ENCODE measurements at regions not wholly inside any gene's neighbourhood (a gene's known extent, or its start where the extent isn't known, plus 50 kb on each side); places are given as distances from the start of the nearest gene placed in this dataset.

GRCh38 chr4:144402999-144403398, 243.0 kb upstream of the HHIP start:
- Histone ChIP-seq H3K4me2 (ENCODE audit: low read depth, low read length) (no peak overlapping the region), H3K4me3 (replicated peaks in 1 of 3; ENCODE audit: insufficient read depth in 1 of 3, low read depth in 2 of 3, low read length in 3 of 3) (no peak overlapping the region), H3K27me3 (ENCODE audit: control insufficient read depth in 1 of 2, insufficient read depth in 2 of 2, low read length in 2 of 2) (no peaks in the 10 kb centered on the region), H3K36me3 (replicated peaks in 1 of 2; ENCODE audit: control insufficient read depth in 1 of 2, insufficient read depth in 2 of 2, low read length in 2 of 2) (no peaks in the 10 kb centered on the region), H4K20me1 (ENCODE audit: insufficient read depth, low read length) (no peaks in the 10 kb centered on the region), H3K4me1 (ENCODE audit: insufficient read depth, low read length) (no peaks in the 10 kb centered on the region), H3K79me2 (ENCODE audit: insufficient read depth, low read length) (no peaks in the 10 kb centered on the region), H3K9ac (ENCODE audit: insufficient read depth, low read depth, low read length) (no peak overlapping the region), H2AFZ (ENCODE audit: low read length) (no peak overlapping the region), H3K9me3 (ENCODE audit: low read length) (no peaks in the 10 kb centered on the region), H3K27ac (ENCODE audit: extremely low read length, insufficient read depth, low read length) (no peak overlapping the region)
- FAIRE-seq, result no peak
- BruUV-seq (replicated peaks), result no TSS peak
- POLR2A ChIA-PET, result no interaction called here
- 0% methylated on average over 1 of the region's 1 CpG for WGBS (ENCODE audit: low lambda C conversion rate)
- intact Hi-C loops (cut with micrococcal nuclease; ENCODE audit: unreplicated experiment), result no loop called here
- CTCF ChIA-PET (ENCODE audit: low intra/inter-chr PET ratio, low total read pairs), result no interaction called here
- TF ChIP-seq ZNF670 (CRISPR knock-in tag; IDR thresholded peaks at IDR 0.05; ENCODE audit: borderline replicate concordance), result no peak
- TF ChIP-seq KAT7 (CRISPR knock-in tag; IDR thresholded peaks at IDR 0.05; ENCODE audit: borderline replicate concordance), result no peak
- no peak for TF ChIP-seq THAP11 (CRISPR knock-in tag; IDR thresholded peaks at IDR 0.05)
- in situ Hi-C loops (cut with HindIII; ENCODE audit: extremely low pct_ligation_motif_present, low pct_unique_long_range_greater_than_20kb), result no loop called here
- DNase-seq (ENCODE audit: low spot score), result no peak
- no peak for ATAC-seq

DNA sequence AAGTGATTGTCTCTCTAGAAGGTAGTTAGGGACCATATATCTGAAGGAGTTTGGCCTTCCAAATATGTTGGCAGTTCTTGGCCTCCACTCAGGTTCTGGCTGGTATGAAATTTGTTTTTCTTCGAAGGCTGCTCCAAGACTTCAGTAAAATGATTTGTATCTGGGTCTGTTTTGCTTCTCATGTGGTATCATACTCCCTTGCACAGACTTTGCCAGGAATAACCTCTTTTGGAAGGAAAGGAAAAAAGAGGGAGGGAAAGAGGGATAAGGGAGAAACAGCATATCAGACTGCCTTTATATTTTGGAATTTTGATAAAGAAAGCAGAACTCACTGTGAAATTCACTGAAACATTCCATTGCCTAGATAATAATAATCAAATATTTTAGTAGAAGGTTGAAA, 242.1 kb upstream of the HHIP start:
- no peak for DNase-seq (ENCODE audit: low spot score)
- intact Hi-C loops (cut with micrococcal nuclease; ENCODE audit: unreplicated experiment), result no loop called here
- no peaks in the 10 kb centered on the region for H3K9me3 ChIP-seq (ENCODE audit: low read length)
- no peak for FAIRE-seq
- H3K27me3 ChIP-seq (ENCODE audit: control insufficient read depth in 1 of 2, insufficient read depth in 2 of 2, low read length in 2 of 2), result no peaks in the 10 kb centered on the region
- POLR2A ChIA-PET, result no interaction called here
- 0% methylated on average over 1 of the region's 1 CpG for WGBS (ENCODE audit: low lambda C conversion rate)
- no peak overlapping the region for H3K4me2 ChIP-seq (ENCODE audit: low read depth, low read length)
- ATAC-seq, result no peak
- CTCF ChIA-PET (ENCODE audit: low intra/inter-chr PET ratio, low total read pairs), result no interaction called here
- H2AFZ ChIP-seq (ENCODE audit: low read length), result no peak overlapping the region
- H3K27ac ChIP-seq (ENCODE audit: extremely low read length, insufficient read depth, low read length), result no peak overlapping the region
- no peaks in the 10 kb centered on the region for H4K20me1 ChIP-seq (ENCODE audit: insufficient read depth, low read length)
- H3K79me2 ChIP-seq (ENCODE audit: insufficient read depth, low read length), result no peaks in the 10 kb centered on the region
- in situ Hi-C loops (cut with HindIII; ENCODE audit: extremely low pct_ligation_motif_present, low pct_unique_long_range_greater_than_20kb), result no loop called here
- H3K4me1 ChIP-seq (ENCODE audit: insufficient read depth, low read length), result no peaks in the 10 kb centered on the region
- H3K36me3 ChIP-seq (replicated peaks in 1 of 2; ENCODE audit: control insufficient read depth in 1 of 2, insufficient read depth in 2 of 2, low read length in 2 of 2), result no peaks in the 10 kb centered on the region
- no peak for TF ChIP-seq ZNF264 (CRISPR knock-in tag; IDR thresholded peaks at IDR 0.05)
- TF ChIP-seq PBX3 (CRISPR knock-in tag; IDR thresholded peaks at IDR 0.05; ENCODE audit: borderline replicate concordance), result no peak
- TF ChIP-seq ZNF138 (CRISPR knock-in tag; IDR thresholded peaks at IDR 0.05; ENCODE audit: low read depth), result no peak
- TF ChIP-seq, protein P1, sequence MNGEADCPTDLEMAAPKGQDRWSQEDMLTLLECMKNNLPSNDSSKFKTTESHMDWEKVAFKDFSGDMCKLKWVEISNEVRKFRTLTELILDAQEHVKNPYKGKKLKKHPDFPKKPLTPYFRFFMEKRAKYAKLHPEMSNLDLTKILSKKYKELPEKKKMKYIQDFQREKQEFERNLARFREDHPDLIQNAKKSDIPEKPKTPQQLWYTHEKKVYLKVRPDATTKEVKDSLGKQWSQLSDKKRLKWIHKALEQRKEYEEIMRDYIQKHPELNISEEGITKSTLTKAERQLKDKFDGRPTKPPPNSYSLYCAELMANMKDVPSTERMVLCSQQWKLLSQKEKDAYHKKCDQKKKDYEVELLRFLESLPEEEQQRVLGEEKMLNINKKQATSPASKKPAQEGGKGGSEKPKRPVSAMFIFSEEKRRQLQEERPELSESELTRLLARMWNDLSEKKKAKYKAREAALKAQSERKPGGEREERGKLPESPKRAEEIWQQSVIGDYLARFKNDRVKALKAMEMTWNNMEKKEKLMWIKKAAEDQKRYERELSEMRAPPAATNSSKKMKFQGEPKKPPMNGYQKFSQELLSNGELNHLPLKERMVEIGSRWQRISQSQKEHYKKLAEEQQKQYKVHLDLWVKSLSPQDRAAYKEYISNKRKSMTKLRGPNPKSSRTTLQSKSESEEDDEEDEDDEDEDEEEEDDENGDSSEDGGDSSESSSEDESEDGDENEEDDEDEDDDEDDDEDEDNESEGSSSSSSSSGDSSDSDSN (CRISPR knock-in tag; IDR thresholded peaks at IDR 0.05), result no peak
- TF ChIP-seq ASH2L (IDR thresholded peaks at IDR 0.05; ENCODE audit: insufficient read length, low read depth, low read length), result no peak
- no peak for TF ChIP-seq GLI4 (CRISPR knock-in tag; IDR thresholded peaks at IDR 0.05; ENCODE audit: borderline replicate concordance)
- TF ChIP-seq NFYB (CRISPR knock-in tag; IDR thresholded peaks at IDR 0.05), result no peak
- no peak for TF ChIP-seq ZNF703 (CRISPR knock-in tag; IDR thresholded peaks at IDR 0.05; ENCODE audit: borderline replicate concordance)
- no peak for TF ChIP-seq ZNF772 (CRISPR knock-in tag; IDR thresholded peaks at IDR 0.05)
- BruUV-seq (replicated peaks), result no TSS peak
- no peak overlapping the region for H3K9ac ChIP-seq (ENCODE audit: insufficient read depth, low read depth, low read length)
- H3K4me3 ChIP-seq (replicated peaks in 1 of 3; ENCODE audit: insufficient read depth in 1 of 3, low read depth in 2 of 3, low read length in 3 of 3), result no peak overlapping the region
